AML-193 (cell line): ENCODE measurements at regions not wholly inside any gene's neighbourhood (a gene's known extent, or its start where the extent isn't known, plus 50 kb on each side); places are given as distances from the start of the nearest gene placed in this dataset.
"Not testable (repeated sequence)": the region's sequence is repeated elsewhere in the genome, so short reads cannot be mapped to it uniquely, and the experiment has no call there.

Experiments used
- DNase-seq, 2 experiments: peaks; one replicate each; lab custom pipeline; 2025; lab: John Stamatoyannopoulos, UW

DNA sequence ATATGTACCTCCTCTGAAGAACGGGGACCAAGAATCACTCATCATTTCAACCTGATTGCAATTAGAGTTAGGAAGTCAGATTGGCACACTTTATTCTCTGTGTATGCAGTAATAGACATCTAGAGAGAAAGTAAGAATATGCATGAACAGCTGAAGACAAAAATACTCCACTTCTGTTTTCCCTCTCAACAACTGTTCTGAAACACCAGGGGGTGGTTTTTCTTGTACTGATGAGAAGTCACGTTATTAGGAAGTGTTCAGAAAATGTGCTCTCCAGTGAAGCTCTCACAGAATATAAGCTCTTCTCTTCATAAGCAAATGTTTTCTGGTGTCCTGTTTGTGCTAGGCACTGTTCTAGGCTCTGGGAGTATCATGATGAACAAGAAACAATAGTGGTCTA, 531.7 kb upstream of the C9orf72 start:
- no peak for DNase-seq

GRCh38 chr9:28120184-28120583, 546.9 kb upstream of the C9orf72 start:
- DNase-seq: no peak

DNA sequence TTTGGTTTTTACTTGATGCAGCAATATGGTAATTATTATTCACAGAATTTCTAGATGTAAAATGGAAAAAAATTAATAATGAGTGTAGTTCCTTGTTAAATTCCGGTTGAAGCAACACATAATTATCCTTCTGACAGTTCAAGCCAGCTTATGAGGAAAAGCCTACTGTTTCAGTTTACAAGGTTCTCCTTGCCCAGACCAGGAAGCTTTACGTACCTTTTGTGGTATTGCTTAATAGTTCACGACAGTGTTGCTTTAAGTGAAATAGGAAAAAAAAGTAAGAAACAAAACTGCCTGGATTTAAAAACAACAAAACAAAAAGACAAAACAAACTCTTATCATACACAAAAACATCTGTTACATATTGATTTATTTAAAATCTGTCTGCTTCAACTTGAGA, 547.3 kb upstream of the C9orf72 start:
- DNase-seq: no peak

- no peak for DNase-seq
These were observed 548.1 kb upstream of the C9orf72 start for GRCh38 chr9:28121366-28121765.

GRCh38 chr9:28124917-28125316, 551.6 kb upstream of the C9orf72 start:
- no peak for DNase-seq

DNA sequence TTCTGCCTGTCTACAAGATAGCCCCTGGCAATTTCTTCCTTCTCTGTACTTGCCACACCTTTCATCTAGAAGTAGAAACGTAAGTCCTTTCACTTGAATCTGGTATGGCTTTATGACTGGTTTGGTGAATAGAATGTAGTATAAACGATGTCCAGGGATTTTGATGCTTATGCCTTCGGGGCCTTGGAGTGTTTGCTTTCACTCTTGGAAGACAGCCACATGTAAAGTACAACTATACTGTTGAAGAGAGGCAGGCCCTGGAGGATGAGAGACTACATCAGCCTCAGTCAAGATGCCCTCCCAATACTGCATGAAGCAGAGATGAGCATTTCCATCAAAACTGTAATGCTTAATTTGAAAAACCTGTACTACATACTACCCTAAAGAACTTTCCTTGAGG, 553.8 kb upstream of the C9orf72 start:
- DNase-seq: no peak

DNA sequence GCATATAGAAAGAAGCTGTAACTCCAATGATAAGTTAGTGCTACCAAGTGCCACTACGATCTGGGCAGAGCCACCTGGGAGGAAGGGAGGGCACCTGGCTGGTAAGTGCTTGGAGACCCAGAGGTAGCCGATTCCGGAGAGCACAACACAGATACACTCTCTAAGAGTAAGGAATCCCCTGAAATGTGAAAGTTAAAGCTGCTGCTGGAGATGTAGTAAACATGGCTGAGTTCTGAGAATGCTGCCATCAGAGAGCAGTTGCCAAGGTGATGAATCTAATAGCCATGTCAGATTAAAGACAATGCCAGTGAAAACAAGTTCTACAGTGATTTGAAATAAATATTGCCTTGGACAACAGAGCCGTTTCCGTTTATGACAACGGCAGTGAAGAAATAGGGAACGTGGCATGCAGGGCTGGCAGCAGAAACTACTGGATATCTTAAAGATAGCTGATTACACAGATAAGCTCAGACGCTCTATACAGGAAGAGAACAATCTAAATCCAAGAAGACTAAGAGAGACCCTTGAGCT, 561.2 kb upstream of the C9orf72 start:
- DNase-seq: no peak

GRCh38 chr9:28135549-28135948, 562.3 kb upstream of the C9orf72 start:
- DNase-seq: no peak

- no peak for DNase-seq
These were observed 562.8 kb upstream of the C9orf72 start for GRCh38 chr9:28136113-28136512.

GRCh38 chr9:28147430-28147829, 574.1 kb upstream of the C9orf72 start:
- DNase-seq: not testable (repeated sequence)

DNA sequence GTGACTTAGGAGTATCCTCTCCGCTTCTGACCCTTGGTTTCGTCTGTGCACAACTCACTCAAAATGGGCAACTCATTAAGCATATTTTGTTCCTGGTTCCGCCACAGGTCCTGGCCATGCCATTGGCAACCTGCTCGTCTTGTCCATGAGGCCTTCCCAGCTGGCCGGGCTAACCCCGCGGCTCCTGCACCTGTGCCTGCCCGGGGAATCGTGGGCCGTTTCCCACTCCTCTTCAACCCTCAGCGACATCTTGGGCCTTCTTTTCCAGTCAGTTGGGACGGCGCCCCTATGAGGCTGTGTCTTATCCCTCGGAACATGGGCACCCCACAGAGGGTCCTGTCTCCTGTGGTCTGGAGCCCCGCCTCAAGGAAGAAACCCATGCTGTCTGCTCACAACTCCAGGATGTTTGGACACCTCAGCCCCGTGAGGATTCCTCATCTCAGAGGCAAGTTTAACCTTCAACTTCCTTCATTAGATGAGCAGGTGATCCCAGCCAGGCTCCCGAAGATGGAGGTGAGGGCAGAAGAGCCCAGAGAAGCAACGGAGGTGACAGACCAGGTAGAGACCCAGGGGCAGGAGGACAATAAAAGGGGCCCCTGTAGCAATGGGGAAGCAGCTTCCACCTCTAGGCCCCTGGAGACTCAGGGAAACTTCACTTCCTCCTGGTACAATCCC, 574.8 kb upstream of the C9orf72 start:
- not testable (repeated sequence) for DNase-seq

DNA sequence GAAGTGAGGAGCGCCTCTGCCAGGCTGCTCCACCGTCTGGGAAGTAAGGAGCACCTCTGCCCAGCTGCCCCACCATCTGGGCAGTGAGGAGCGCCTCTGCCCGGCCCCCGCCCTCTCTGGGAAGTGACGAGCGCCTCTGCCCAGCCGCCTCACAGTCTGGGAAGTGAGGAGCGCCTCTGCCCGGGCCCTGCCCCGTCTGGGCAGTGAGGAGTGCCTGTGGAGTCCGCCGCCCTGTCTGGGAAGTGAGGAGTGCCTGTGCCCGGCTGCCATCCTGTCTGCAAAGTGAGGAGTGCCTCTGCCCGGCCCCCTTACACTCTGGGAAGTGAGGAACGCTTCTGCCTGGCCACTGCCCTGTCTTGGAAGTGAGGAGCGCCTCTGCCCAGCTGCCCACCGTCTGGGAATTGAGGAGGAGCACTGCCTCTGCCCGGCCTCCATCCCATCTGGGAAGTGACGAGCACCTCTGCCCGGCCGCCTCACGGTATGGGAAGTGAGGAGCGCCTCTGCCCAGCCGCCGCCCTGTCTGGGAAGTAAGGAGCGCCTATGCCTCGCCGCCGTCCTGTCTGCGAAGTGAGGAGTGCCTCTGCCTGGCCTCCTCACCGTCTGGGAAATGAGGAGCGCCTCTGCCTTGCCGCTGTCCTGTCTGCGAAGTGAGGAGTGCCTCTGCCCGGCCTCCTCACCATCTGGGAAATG, 576.2 kb upstream of the C9orf72 start:
- not testable (repeated sequence) for DNase-seq

- DNase-seq: no peak
These were observed 581.8 kb upstream of the C9orf72 start for GRCh38 chr9:28155067-28155466.

DNA sequence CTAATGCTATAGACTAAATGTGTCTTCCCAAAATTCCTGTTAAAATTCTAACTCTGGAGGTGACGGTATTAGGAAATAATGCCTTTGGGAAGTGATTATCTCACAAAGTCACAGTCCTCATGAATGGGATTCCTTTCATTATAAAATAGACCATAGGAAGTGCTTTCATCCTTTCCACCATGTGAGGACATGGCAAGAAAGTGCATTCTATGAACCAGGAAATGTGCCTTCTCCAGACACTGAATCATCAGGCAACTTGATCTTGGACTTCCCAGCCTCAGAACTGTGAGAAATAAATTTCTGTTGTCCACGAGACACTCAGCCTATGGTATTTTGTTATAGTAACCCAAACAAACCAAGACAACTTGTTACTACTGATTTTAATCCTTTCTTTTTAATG, 582.4 kb upstream of the C9orf72 start:
- no peak for DNase-seq

DNA sequence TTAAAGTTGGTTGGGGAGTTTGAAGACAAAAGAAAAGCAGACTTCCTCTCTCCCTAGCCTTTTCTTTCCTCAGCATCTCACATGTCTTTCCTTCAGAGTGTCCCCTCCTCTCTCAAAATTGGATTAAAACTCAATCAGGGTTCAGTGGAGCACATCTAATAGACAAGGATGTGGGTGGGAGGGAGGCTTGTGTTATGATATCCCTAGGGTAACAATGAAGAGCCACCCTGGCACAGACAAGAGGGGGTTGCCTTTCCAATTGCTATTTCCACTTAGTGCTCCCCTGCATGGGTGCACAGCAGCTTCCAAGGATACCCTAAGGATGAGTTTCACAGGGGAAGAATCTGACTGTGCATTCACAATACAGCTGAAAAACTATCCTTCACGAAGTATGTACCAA, 585.2 kb upstream of the C9orf72 start:
- no peak for DNase-seq

DNA sequence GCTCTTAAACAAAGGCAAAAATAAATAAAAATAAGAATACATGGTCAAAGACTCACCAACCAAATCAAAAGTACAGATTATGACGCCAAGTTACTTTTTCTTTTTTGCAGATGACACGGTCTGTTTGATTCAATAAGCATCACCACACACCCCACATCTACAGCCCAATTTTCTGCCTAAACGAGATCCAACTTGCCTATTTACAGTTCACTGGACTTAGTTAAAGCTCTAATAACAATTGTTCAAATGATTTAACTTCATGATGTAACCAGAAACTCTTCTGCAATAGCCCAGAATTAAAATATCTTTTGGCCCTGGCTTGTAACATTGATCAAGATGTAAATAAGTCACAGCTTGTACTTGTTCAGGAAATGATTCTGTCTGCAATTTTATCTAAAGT, 590.3 kb upstream of the C9orf72 start:
- no peak for DNase-seq

GRCh38 chr9:28166179-28166578, 592.9 kb upstream of the C9orf72 start:
- no peak for DNase-seq

DNA sequence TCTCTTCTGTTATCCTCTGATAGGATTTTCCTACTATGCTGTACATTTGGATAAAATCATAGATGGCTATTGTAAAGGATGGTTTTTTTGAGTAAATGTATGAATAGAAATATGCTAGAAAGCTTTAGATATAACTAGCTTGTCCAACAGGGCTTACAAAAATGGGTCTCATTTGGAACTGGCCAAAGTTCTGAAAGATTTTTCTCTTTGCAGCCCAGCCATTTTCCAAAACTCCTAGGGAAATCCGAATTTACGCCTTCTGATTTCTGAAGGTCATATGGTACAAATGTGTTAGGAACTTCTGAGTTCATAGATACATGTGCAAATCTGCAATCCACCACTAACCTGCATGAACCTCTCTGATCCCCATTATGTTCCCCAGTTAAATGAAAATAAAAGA, 603.9 kb upstream of the C9orf72 start:
- no peak for DNase-seq

GRCh38 chr9:28177925-28178324, 604.6 kb upstream of the C9orf72 start:
- no peak for DNase-seq

- DNase-seq: no peak
These were observed 606.6 kb upstream of the C9orf72 start for GRCh38 chr9:28179893-28180292.

GRCh38 chr9:28190981-28191380, 617.7 kb upstream of the C9orf72 start:
- no peak for DNase-seq

GRCh38 chr9:28197653-28198052, 624.4 kb upstream of the C9orf72 start:
- DNase-seq: no peak

DNA sequence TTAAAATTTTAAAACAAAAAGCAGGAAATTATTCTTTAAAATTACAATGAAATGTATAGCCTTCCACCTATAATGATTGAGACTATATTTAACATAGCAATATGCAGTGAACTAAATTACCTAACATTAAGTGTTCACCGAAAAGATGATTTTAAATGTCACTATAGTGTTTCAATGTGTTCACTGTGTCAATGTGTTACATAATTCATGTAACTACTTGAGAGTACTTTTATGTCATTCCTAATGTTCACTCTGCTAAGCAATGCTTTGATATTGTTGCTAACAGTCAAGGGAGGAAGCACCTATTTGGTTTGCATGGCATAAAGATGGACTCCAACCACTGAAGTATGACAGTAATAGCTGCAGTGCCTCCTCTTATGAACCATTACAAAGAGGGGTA, 629.8 kb upstream of the C9orf72 start:
- DNase-seq: no peak

- no peak for DNase-seq
These were observed 633.0 kb upstream of the C9orf72 start for GRCh38 chr9:28206280-28206679.
